ENCODE measurements at regions not wholly inside any gene's neighbourhood (a gene's known extent, or its start where the extent isn't known, plus 50 kb on each side); places are given as distances from the start of the nearest gene placed in this dataset.

DNA sequence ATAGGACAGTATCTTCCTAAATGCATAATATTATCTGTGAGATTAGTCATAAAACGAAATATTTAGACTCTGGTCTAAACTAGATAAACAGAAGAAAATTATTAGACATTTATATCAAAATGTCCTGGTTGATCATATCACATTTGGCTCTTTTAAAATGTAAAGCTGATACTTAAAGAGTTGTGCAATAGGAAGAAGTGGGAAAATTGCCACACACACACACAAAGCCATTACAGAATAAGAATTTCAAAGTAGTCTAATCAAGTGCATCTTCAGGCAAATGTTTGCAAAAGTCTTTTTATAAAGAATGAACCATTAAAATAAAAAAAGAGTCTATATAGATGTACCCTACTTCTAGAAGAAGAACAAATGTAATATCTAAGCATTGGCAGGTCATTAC lies 301.7 kb downstream of the KIF2B start:
- Histone ChIP-seq H3K79me1 (ENCODE audit: low read depth, low read length) (no peaks in the 10 kb centered on the region), H4K8ac (ENCODE audit: extremely low read depth, insufficient read depth, low read length) (no peak overlapping the region), H2BK15ac (ENCODE audit: low read length) (no peak overlapping the region), H2BK5ac (ENCODE audit: low read depth, low read length) (no peak overlapping the region), H3K14ac (ENCODE audit: insufficient read length) (no peak overlapping the region), H2BK120ac (replicated peaks; ENCODE audit: low read depth, low read length) (no peak overlapping the region), H2BK20ac (ENCODE audit: low read length) (no peak overlapping the region), H3K27me3 (replicated peaks in 1 of 4; ENCODE audit: control insufficient read depth in 3 of 4, extremely low read depth in 1 of 4, insufficient read depth in 3 of 4, low read length in 3 of 4) (no peaks in the 10 kb centered on the region), H3K23ac (ENCODE audit: insufficient read length) (no peak overlapping the region), H3K4me3 (ENCODE audit: extremely low read depth in 1 of 4, insufficient read depth in 2 of 4, low read depth in 3 of 4, low read length in 4 of 4) (no peak overlapping the region), H3K9me3 (ENCODE audit: insufficient read depth in 2 of 2, low read depth in 1 of 2, low read length in 1 of 2) (peaks cover 0 to 6% of the 10 kb centered on the region in 2 experiments; a peak in 1 of 4 replicates), H3K56ac (replicated peaks; ENCODE audit: insufficient read length, low read depth, low read length) (no peak overlapping the region), H3K4ac (replicated peaks; ENCODE audit: insufficient read length, low read depth, low read length) (no peak overlapping the region), H2BK12ac (ENCODE audit: low read depth, low read length) (no peak overlapping the region), H4K91ac (replicated peaks; ENCODE audit: insufficient read length, low read length) (no peak overlapping the region), H4K20me1 (replicated peaks in 1 of 2; ENCODE audit: control insufficient read depth in 1 of 2, insufficient read depth in 2 of 2, low read length in 2 of 2) (no peaks in the 10 kb centered on the region), H3K4me2 (ENCODE audit: insufficient read depth in 1 of 2, low read depth in 2 of 2, low read length in 2 of 2) (no peak overlapping the region), H3K18ac (ENCODE audit: extremely low read depth, low read length) (no peak overlapping the region), H3K23me2 (ENCODE audit: low read depth, low read length) (no peaks in the 10 kb centered on the region), H3K27ac (ENCODE audit: low read depth, low read length) (no peak overlapping the region), H2AK5ac (ENCODE audit: low read depth, low read length) (no peak overlapping the region), H3K36me3 (ENCODE audit: control insufficient read depth in 2 of 4, insufficient read depth in 4 of 4, low read length in 3 of 4) (no peaks in the 10 kb centered on the region), H4K5ac (ENCODE audit: insufficient read length, low read depth, low read length) (no peak overlapping the region), H2AFZ (ENCODE audit: low read length) (no peak overlapping the region), H3K9ac (replicated peaks in 1 of 4; ENCODE audit: extremely low read depth in 1 of 4, low read depth in 3 of 4, low read length in 3 of 4) (no peak overlapping the region), H3K79me2 (ENCODE audit: control insufficient read depth in 1 of 2, insufficient read depth in 2 of 2, low read length in 2 of 2) (no peaks in the 10 kb centered on the region), H3K4me1 (replicated peaks in 1 of 4; ENCODE audit: control insufficient read depth in 3 of 4, insufficient read depth in 4 of 4, low read length in 3 of 4) (no peaks in the 10 kb centered on the region)
- WGBS, 2 experiments (ENCODE audit: extremely low coverage in 1 of 2, insufficient coverage in 1 of 2, insufficient read length in 1 of 2, insufficient replicate concordance in 2 of 2, low coverage in 1 of 2, low lambda C conversion rate in 2 of 2, missing lambda C conversion rate in 1 of 2): 87% methylated on average over 1 of the region's 1 CpG; no CpG with 5 or more reads in 1 of the 2 experiments
- CTCF ChIA-PET (ENCODE audit: partially characterized antibody): no interaction called here
- DNase-seq (ENCODE audit: low read depth in 1 of 2, low spot score in 2 of 2) (no peak), FAIRE-seq (no peak)
- POLR2A ChIA-PET (ENCODE audit: partially characterized antibody): no interaction called here
- TF ChIP-seq EP300 (IDR thresholded peaks at IDR 0.05; ENCODE audit: borderline replicate concordance in 1 of 2, low read depth in 2 of 2, low read length in 2 of 2): no peak
- no peak for TF ChIP-seq TEAD4 (IDR thresholded peaks at IDR 0.05; ENCODE audit: low read depth, low read length)
- TF ChIP-seq POLR2A (IDR thresholded peaks at IDR 0.05; ENCODE audit: control extremely low read depth in 1 of 2, low read depth in 2 of 2, low read length in 2 of 2): no peak
- no peak for TF ChIP-seq SP1 (IDR thresholded peaks at IDR 0.05; ENCODE audit: low read depth, low read length)
- TF ChIP-seq, protein P1, sequence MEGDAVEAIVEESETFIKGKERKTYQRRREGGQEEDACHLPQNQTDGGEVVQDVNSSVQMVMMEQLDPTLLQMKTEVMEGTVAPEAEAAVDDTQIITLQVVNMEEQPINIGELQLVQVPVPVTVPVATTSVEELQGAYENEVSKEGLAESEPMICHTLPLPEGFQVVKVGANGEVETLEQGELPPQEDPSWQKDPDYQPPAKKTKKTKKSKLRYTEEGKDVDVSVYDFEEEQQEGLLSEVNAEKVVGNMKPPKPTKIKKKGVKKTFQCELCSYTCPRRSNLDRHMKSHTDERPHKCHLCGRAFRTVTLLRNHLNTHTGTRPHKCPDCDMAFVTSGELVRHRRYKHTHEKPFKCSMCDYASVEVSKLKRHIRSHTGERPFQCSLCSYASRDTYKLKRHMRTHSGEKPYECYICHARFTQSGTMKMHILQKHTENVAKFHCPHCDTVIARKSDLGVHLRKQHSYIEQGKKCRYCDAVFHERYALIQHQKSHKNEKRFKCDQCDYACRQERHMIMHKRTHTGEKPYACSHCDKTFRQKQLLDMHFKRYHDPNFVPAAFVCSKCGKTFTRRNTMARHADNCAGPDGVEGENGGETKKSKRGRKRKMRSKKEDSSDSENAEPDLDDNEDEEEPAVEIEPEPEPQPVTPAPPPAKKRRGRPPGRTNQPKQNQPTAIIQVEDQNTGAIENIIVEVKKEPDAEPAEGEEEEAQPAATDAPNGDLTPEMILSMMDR (IDR thresholded peaks at IDR 0.05; ENCODE audit: control extremely low read depth in 1 of 3, insufficient read depth in 1 of 3, low read depth in 1 of 3, low read length in 3 of 3): no peak
- no peak for TF ChIP-seq HDAC2 (IDR thresholded peaks at IDR 0.05; ENCODE audit: borderline replicate concordance in 1 of 2, low read depth in 2 of 2, low read length in 2 of 2)
- TF ChIP-seq HDAC6 (IDR thresholded peaks at IDR 0.05; ENCODE audit: low read depth, low read length): no peak
- TF ChIP-seq CBX8 (IDR thresholded peaks at IDR 0.05; ENCODE audit: borderline replicate concordance, low read depth, low read length): no peak
- no peak for TF ChIP-seq POU5F1 (IDR thresholded peaks at IDR 0.05; ENCODE audit: low read depth, low read length)
- no peak for TF ChIP-seq KDM5A (IDR thresholded peaks at IDR 0.05; ENCODE audit: low read length)
